Small intestine (tissue), 7 donors: ENCODE measurements at regions not wholly inside any gene's neighbourhood (a gene's known extent, or its start where the extent isn't known, plus 50 kb on each side); places are given as distances from the start of the nearest gene placed in this dataset.
"Not testable (repeated sequence)": the region's sequence is repeated elsewhere in the genome, so short reads cannot be mapped to it uniquely, and the experiment has no call there.

Source experiments
- DNase-seq, 2 donors: peaks; one replicate each; pipeline versions ENCODE4 v3.0.0 to v3.0.0-alpha.2; 2013
- FAIRE-seq: peaks from 2 replicates; lab custom pipeline; 2012; peaks lifted over from hg19 to GRCh38; lab: Jason Lieb, UNC
- H3K27ac ChIP-seq, 3 donors: one replicate each; pipeline ENCODE4 v1.5.1; 2013; ENCODE audit warnings: low read length in 2 of 3, mild to moderate bottlenecking in 2 of 3, control low read depth in 1 of 3, inconsistent platforms in 1 of 3, low read depth in 1 of 3, moderate library complexity in 1 of 3
- H3K27me3 ChIP-seq, 3 donors: one replicate each; pipeline ENCODE4 v1.6.1; 2013; ENCODE audit warnings: low read length in 3 of 3, inconsistent platforms in 1 of 3; ENCODE audit not compliant: control insufficient read depth in 3 of 3, insufficient read depth in 3 of 3
- H3K36me3 ChIP-seq, 3 donors: one replicate each; pipeline ENCODE4 v1.6.1; 2013; ENCODE audit warnings: low read length in 3 of 3, inconsistent platforms in 1 of 3, low read depth in 1 of 3, mild to moderate bottlenecking in 1 of 3, moderate library complexity in 1 of 3; ENCODE audit not compliant: control insufficient read depth in 3 of 3, insufficient read depth in 2 of 3
- H3K4me1 ChIP-seq, 3 donors: one replicate each; pipeline ENCODE4 v1.6.1; 2013; ENCODE audit warnings: low read length in 2 of 3, inconsistent platforms in 1 of 3, low read depth in 1 of 3, mild to moderate bottlenecking in 1 of 3, moderate library complexity in 1 of 3; ENCODE audit not compliant: control insufficient read depth in 3 of 3, insufficient read depth in 2 of 3
- H3K4me3 ChIP-seq, 3 donors: one replicate each; pipeline ENCODE4 v1.5.1; 2013; ENCODE audit warnings: low read length in 3 of 3, control low read depth in 1 of 3, inconsistent platforms in 1 of 3, low read depth in 1 of 3, mild to moderate bottlenecking in 1 of 3, moderate library complexity in 1 of 3
- H3K9me3 ChIP-seq, 2 donors: one replicate each; pipeline ENCODE4 v1.6.1; 2013; ENCODE audit warnings: low read depth in 1 of 2, low read length in 1 of 2; ENCODE audit not compliant: control insufficient read depth in 2 of 2, insufficient read depth in 1 of 2
- WGBS, 3 donors: extraction: QIAGEN DNeasy Blood & Tissue Kit; methylation state at CpG; one replicate each; pipeline ENCODE4 v1.1.7; 2013; 5-methylcytosine and 5-hydroxymethylcytosine counted together
- donor health status: healthy with polysubstance abuse.
- donor health status: control.
- donor health status: control.
- donor health status: Bipolar disorder and iron deficiency.
- donor health status: healthy.

DNA sequence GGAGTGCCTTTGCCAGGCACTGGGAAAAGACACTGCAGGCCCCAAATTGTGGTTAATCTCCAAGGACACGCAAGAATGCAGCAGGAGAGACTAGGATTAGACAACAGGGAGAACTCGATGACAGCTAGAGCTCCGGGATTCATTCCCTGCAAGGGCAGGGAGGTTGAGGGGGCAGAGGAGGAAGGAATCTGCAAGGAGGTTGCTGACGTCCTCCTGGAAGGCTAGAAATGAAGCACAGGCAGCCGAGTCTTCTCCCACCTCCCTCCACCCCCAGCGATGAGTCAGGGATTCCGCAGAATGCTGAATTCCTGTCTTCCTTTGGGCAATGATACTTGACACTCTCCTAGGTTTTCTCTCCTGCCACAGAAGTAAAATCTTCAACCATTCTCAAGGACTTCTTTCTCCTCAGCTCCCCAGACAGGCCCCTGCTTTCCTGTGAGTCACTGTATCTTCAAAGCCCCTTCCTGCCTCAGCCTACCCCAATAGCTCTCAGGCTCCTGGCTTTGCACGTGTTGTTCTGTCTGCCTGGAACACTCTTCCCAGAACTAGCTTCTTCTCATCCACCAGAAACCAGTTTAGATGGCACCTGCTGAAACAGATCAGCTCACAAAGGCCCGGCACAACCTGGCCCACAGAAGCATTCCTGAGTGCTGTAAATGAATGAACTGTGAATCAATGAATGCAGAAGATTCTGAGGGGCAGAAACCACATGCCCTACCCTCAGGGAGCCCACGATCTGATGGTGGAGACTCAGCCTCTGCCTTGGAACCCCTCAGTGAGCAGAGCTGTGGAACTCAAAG is 85.6 kb downstream of the MRPL14 start:
- whole genome bisulfite sequencing, 3 donors: 67 to 89% (median 84%) methylated on average over 10 of the region's 10 CpGs
- peaks cover 0 to 3% (median 0%) of the 10 kb centered on the region in 3 donors for H3K36me3 ChIP-seq
- no peaks in the 10 kb centered on the region for H3K9me3 ChIP-seq
- DNase-seq: no peak
- H3K27me3 ChIP-seq: no peaks in the 10 kb centered on the region
- H3K27ac ChIP-seq: peak overlapping the region in 2 of 3 donors; percentile 1 to 42
- no peak for FAIRE-seq
- no peak overlapping the region for H3K4me3 ChIP-seq
- peaks cover 0 to 32% (median 3%) of the 10 kb centered on the region in 3 donors for H3K4me1 ChIP-seq

DNA sequence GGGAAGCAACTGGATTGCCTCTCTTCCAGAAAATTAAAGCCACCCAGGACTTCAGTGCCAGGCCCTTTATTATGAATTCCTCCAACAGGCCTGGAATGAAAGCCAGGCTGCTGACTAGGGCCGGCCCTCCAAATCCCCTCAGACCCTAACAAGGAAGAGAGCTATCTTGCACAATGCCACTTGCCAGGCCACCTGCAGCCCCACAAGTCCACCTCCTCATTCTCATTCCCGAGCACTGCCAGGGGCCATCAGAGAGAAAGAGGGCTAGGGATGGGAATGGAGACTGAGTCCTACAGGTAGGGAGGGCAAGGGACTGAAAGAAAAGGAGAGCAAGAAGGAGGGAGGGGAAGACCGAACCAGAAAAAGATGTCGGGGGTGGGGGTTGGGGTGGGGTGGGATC is 86.5 kb downstream of the MRPL14 start:
- H3K27ac ChIP-seq: no peak overlapping the region
- no peak overlapping the region for H3K4me3 ChIP-seq
- no peaks in the 10 kb centered on the region for H3K27me3 ChIP-seq
- peaks cover 0 to 38% (median 3%) of the 10 kb centered on the region in 3 donors for H3K4me1 ChIP-seq
- DNase-seq: no peak
- no peak for FAIRE-seq
- no peaks in the 10 kb centered on the region for H3K9me3 ChIP-seq
- 89 to 95% (median 92%) methylated on average over 4 of the region's 4 CpGs for WGBS, 3 donors
- H3K36me3 ChIP-seq: peaks cover 0 to 3% (median 0%) of the 10 kb centered on the region in 3 donors

DNA sequence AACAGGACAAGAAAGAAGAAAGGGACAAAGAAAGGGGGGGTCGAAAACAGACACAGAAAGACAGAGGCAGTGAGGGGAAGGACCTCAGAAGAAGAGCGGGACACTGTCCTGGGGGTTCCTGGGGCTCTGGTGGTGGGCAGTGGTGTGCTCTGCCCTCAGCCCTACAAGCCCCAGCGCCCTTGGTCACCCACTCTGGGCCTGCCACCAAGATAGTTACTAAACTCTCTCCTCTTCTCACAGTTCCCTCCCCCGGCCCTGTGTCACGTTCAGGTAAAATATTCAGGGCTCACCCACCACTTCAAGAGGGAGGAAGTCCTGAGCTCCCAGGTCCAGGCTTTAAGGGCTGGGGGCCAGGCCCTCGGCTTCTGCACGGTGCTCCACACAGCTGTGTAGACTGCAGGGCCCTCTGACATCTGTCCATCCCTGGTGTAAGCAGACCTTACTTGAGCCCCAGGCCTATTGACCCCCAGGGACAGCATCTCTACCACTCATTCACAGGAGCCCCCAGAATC is 87.4 kb downstream of the MRPL14 start:
- H3K4me3 ChIP-seq: no peak overlapping the region
- WGBS, 3 donors: 75 to 88% (median 85%) methylated on average over 6 to 7 of the region's 7 CpGs
- FAIRE-seq: no peak
- H3K27me3 ChIP-seq: no peaks in the 10 kb centered on the region
- no peak overlapping the region for H3K27ac ChIP-seq
- H3K4me1 ChIP-seq: peaks cover 0 to 38% (median 3%) of the 10 kb centered on the region in 3 donors
- H3K36me3 ChIP-seq: peaks cover 0 to 3% (median 0%) of the 10 kb centered on the region in 3 donors
- no peak for DNase-seq
- H3K9me3 ChIP-seq: no peaks in the 10 kb centered on the region

DNA sequence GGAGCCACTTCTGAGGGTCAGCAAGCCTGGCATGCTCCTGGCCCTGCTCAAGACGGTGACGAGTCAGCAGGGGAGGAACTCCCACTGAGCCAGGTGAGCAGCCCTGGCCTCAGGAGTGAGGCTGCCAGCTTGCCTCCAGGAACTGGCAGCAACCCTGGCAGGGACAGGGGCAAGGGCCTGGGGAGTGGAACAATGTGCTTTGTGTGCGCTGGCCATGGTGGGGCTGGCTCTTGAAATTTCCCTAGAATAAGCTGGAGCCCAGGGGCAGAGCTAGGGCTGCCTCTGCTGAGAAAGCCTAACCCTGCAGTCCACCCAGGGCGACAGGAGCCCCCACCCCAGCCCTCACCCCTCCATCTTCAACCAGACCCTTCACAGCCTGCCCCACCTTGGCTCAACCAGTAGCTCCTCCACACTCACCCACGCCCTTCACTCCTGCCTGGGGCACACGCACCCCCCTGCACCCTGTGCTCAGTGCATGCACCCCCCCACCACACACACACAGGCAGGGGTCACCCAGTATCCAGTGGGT is 88.0 kb downstream of the MRPL14 start:
- WGBS, 3 donors: 86 to 92% (median 90%) methylated on average over 6 of the region's 6 CpGs
- Histone ChIP-seq H3K27me3 (no peaks in the 10 kb centered on the region), H3K4me3 (no peak overlapping the region), H3K9me3 (no peaks in the 10 kb centered on the region), H3K4me1 (peaks cover 0 to 38% (median 3%) of the 10 kb centered on the region in 3 donors), H3K36me3 (peaks cover 0 to 3% (median 0%) of the 10 kb centered on the region in 3 donors), H3K27ac (no peak overlapping the region)
- FAIRE-seq: no peak
- DNase-seq: no peak

DNA sequence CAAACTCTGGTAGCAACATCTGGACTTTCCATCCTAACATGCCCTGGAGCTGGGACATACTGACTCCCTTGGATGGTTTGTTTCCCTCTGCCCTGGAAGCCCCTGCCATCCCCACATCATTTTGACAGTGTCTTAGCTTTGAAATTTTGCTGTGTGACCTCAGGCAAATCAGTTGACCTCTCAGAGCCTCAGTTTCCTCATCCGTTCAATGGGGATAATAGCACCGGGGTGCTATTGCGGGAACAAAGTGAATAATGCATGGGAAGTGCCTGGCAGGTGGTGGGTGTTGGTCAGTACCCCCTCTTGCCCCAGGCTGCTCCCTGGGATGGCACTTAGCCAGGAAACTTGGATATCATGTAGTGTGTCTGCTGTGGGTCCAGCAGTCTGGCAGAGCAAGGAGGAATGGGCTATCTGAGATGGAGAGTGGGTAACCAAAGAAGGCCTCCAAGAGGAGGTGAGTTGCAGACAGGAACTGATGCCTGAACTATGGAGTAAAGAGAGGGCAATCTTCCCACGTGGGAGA is 88.6 kb downstream of the MRPL14 start:
- peaks cover 0 to 33% (median 3%) of the 10 kb centered on the region in 3 donors for H3K4me1 ChIP-seq
- peaks cover 0 to 3% (median 0%) of the 10 kb centered on the region in 3 donors for H3K36me3 ChIP-seq
- no peak overlapping the region for H3K4me3 ChIP-seq
- no peak overlapping the region for H3K27ac ChIP-seq
- 79 to 86% (median 82%) methylated on average over 4 of the region's 4 CpGs for WGBS, 3 donors
- DNase-seq: no peak
- no peaks in the 10 kb centered on the region for H3K9me3 ChIP-seq
- H3K27me3 ChIP-seq: no peaks in the 10 kb centered on the region
- no peak for FAIRE-seq

DNA sequence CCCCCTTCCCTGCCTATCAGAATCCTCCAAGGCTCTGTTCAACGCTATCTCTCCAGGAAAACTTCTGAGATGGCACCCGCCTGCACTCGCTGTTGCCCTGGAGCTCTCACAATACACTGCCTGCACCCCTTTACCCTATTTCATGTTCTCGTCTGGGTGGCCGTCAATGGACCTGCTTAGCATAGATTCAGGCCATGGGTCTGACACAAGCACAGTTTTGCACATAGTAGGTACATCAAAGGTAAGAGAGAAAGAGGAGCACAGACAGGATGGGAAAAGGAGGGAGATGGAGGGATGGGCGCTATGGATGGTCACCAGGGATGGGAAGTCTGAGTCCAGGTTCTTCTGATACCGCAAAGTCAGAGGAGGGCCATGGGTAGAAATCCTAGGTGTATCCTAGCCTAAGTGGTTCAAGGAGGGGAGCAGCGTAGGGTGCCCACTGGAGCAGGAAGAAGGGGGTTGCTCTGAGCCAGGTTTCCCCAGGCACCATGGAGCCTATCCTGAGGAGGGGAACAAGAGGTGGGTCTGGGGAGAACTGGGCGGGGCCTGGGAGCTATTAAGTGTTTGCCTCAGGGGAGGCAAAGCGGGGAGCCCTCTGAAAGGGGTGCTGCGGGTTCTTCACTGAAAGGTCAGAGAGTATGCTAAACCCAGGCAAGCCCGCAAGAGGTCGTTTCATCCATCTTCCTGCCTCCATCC is 89.3 kb downstream of the MRPL14 start:
- 93 to 95% (median 94%) methylated on average over 13 of the region's 13 CpGs for WGBS, 3 donors
- Histone ChIP-seq H3K27ac (no peak overlapping the region), H3K36me3 (peaks cover 0 to 3% (median 0%) of the 10 kb centered on the region in 3 donors), H3K4me3 (no peak overlapping the region), H3K4me1 (peaks cover 0 to 26% (median 3%) of the 10 kb centered on the region in 3 donors), H3K27me3 (no peaks in the 10 kb centered on the region), H3K9me3 (no peaks in the 10 kb centered on the region)
- DNase-seq: no peak
- no peak for FAIRE-seq

DNA sequence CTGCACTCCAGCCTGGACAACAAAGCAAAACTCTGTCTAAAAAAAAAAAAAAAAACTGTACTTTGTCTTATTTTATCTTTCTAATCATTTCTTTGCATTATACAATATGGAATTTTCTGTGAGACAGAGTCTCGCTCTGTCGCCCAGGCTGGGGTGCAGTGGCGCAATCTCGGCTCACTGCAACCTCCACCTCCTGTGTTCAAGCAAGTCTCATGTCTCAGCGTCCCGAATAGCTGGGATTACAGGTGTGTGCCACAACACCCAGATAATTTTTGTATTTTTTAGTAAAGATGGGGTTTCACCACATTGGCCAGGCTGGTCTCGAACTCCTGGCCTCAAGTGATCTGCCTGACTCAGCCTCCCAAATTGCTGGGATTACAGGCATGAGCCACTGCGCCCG is 90.0 kb downstream of the MRPL14 start:
- H3K4me3 ChIP-seq, H3K9me3 ChIP-seq, FAIRE-seq, H3K36me3 ChIP-seq, H3K27me3 ChIP-seq, DNase-seq, H3K27ac ChIP-seq: not testable (repeated sequence)
- peaks cover 0 to 19% (median 0%) of the 10 kb centered on the region in 3 donors for H3K4me1 ChIP-seq
- 87 to 96% (median 93%) methylated on average over 9 of the region's 9 CpGs for WGBS, 3 donors

DNA sequence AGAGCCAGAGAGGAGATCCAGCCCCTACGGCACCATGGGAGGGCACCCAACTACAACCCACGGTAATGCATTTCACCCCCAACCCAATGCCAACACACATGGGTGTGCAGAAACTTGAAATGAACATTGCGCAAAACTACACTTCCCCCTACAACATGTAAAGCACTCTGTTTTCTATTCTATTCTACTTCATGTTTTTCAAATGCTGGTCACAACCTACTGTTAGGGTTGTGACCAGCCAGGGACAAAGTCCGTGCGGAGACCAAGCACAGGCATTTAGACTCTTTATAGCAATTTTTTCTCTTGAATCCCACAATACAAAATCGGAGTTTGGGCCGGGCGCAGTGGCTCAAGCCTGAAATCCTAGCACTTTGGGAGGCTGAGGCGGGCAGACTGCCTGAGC is 90.6 kb downstream of the MRPL14 start:
- Histone ChIP-seq H3K4me3 (no peak overlapping the region), H3K4me1 (peaks cover 0 to 14% (median 0%) of the 10 kb centered on the region in 3 donors), H3K27ac (no peak overlapping the region), H3K27me3 (no peaks in the 10 kb centered on the region), H3K9me3 (no peaks in the 10 kb centered on the region), H3K36me3 (no peaks in the 10 kb centered on the region)
- DNase-seq (no peak), FAIRE-seq (no peak)
- WGBS, 3 donors: 90 to 96% (median 93%) methylated on average over 9 of the region's 9 CpGs
